ENCODE measurements at regions not wholly inside any gene's neighbourhood (a gene's known extent, or its start where the extent isn't known, plus 50 kb on each side); places are given as distances from the start of the nearest gene placed in this dataset.
"Not testable (repeated sequence)": the region's sequence is repeated elsewhere in the genome, so short reads cannot be mapped to it uniquely, and the experiment has no call there.

- no peak for DNase-seq
These were observed 56.0 kb downstream of the EN1 start for GRCh38 chr2:118791483-118791882.

DNA sequence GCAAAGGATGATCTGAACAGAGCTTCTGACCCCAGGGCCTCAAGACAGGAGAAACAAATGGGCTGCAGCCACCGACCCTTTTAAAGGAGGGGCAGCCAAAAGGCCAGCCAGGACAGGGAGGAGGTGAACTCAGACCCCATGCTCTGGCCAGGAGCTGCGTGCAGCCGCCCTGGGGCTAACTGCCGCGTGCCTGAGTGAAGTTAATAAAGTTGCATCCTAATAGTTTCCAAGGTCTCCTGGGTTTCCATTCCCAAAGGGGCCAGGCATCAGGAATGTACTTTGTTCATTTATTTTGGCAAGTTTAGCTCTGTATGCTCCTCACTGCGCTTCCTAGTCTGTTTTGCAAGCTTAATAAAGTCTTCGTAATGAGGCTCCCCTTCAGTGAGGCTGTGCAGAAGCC, 60.7 kb downstream of the EN1 start:
- DNase-seq, result no peak

DNA sequence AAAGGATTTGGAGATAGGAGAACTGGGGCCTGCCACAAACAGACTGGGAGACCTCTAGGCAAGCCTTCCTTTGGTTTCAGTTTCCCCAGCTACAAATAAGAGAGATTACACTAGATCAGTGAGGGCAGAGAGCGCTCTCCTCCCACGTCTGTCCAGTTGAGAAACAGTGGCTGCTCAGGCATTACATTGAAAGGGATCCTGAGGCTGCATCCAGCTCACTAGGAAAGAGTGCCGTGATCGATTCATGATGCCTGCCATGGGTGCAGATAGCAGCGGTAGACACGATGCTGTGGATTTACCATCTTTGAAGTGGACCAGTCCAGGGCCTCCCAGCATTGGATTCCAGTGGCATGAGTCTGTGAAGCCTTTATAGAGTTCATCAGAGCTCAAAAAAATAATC, 62.6 kb downstream of the EN1 start:
- DNase-seq, result no peak

DNA sequence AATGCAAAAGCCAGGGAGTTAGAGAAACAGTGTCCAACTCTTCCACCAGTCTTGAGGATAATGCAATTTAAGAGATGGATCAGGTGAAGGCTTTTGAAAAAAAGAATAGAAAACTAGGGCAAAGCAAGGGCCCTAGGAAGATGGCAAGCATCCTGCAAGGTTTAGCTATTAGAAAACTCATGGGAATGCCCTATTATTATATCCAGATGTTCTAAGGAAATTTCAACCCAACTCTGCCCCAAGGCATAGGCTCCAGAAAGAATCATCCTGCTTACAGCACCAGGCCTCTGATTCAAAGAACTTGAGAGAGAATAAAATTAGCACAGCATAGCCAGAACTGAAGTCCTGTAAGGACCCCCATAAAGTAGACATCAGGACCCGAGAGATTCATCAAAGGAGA, 68.1 kb downstream of the EN1 start:
- DNase-seq, result no peak

DNA sequence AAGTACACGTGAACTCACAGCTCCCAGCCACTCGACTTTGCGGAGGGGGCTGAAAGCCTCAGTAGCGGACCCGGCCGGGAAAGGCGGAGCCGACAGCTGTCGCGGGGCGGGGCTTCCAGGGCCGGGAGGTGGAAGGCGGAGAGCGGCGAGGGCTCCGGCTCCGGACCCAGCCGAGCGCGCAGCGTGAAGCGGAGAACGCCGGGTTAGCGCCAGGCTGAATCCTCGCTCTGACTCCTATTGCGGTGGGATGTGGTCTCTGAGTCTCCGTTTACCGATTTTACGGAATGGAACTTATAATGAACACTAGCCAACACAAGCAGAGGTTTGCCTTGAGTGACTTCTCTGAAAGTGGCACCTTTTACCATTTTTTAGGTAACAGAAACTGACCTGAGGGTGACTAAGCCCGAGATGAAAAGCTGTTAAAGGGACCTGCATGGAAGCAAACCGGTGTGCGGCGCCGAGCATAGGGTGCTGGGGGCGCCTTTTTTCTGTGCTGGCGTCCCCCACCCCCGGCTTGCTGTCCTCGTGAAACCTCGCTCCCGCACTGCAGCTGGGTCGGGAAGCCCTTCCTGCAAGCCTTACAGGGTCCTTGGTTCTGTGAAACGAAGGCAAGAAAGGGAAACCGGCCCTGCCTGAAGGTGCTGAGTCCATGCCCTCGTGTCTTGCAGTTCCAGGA, 72.9 kb downstream of the EN1 start:
- peak; percentile 32 for DNase-seq

DNA sequence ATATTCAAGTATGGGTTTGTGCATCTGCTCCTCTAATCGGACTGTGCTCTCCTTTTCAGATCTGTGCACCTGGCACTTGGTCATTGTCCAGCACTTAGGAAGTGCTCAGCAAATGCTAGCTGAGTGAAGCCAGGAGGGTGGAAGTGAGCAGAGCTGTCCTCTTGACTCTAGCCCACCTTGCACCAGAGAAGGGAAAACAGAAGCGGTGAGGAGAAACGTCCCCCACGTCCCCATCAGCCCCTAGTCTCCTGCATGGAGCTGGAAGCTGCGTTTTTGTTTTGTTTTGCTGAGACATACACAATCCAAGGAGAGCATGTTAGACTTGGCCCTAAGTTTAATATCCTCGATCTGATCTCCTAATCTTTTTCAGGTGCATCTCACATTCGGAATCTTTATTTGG, 73.6 kb downstream of the EN1 start:
- DNase-seq, result peak; percentile 29

DNA sequence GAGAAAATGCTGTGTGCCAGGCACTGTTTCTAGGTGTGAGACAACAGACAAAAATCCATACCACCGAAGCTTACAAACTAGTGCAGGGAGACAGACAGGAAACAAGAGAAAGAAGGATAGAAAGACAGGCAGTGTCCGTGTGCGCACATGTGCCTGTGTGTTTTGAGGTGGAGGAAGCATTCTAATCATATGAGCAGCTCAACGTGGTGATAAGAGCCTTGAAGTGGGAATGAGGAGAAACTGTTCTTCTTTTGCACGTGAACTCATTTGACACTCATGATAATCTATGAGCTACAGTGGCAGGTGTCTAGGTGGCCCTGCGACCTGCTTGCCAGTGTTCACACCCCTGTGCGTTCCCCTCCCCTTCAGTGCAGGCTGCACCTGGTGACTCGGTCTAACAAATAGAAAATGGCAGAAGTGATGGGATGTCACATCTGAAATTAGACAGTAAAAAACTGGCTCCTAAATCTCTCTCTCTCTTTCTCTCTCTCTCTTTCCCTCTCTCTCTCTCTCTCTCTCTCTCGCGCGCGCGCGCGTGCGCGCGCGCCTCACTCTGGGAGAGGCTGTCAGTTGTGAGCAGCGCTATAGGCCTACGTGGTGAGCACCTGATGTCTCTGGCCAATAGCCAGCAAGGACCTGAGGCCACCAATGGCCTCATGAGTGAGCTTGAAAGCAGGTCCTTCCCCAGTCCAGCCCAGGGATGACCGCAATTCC, 74.8 kb downstream of the EN1 start:
- DNase-seq, result peak; percentile 6

DNA sequence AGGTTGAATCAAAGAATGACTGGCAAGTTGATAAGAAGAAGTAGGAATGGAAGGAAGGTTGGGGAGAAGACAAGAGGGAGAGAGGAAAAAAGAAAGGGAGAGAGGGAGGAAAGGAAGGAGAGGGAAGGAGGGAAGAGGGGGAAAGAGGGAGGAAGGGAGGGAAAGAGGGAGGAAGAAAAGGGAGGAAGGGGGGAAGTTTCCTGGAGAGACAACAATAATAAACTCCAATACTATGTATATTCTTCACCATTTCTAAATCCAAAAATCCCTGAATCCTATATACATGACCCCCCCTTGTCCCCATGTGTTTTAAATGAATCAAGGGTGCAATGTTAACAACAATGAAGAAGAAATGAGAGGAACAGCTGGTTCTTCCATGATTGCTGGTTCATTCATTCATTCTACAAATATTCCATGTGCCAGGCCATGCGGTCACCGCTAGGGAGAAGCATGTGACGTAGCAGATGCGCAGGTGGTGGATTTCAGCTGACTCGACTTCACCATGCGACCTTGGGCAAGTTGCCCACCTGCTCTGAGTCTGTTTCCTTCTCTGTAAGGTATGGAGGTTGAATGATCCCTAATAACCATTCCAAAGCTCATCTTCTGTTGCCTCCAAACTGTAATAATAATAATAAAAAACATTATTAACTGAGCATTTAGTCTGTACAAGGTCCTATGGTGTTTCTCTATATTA, 77.6 kb downstream of the EN1 start:
- no peak for DNase-seq

DNA sequence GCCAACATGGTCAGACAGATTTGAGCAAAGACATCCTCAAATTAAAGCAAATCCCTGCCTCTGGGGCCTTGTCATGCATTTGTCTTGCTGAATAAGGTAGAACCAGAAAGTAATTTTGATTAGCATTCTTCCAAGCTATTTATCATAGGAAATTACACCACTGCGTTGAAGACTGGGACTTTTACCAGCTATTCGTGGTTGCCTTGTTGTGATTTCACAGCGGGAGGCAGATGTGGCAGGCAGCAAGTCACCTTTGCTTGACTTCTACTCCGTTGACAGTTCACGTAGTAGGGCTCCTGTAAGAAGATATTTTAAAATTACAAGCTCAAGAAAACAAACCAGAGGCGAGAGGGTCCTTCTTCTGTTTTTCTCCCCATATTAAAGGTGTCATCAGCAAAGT, 80.6 kb downstream of the EN1 start:
- no peak for DNase-seq

DNA sequence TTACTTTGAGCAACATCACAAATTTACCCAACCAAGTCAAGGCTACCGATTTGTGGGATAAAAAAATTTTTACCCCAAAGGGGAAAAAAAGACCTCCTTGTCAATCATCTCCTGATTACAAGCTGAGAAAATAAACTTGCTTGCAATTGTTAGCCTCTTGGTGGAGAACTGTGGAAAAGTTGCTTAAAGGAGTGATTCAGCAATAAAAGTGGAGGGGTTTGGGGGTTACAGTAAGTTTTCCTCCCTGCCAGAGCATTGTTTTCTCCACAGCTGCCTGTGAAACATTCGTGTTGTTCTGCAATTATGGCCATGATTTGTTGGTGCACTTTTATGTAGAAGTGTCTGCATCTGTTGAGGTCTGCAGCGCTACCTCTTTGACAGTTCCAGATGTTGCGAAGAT, 82.6 kb downstream of the EN1 start:
- no peak for DNase-seq

- no peak for DNase-seq
These were observed 83.7 kb downstream of the EN1 start for GRCh38 chr2:118763797-118764196.

DNA sequence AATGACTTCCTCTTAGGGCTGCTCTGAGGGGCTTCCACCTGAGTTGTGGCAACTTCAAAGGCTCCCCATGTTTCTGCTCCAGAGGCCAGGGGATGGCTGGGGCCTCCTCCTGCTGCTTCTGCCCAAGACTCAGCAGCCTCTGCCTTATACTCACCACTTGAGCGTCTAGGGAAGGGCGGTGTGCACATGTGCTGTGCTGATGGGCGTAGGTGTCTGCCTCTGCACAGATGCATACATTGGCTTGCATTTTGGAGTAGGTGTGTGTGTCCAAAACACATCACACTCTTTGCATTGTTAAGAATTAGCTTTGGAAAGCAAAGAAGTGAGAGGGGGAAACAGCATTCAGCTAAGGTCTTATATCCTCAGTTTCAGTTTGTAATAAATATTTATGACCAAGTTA, 85.2 kb downstream of the EN1 start:
- no peak for DNase-seq

- DNase-seq, result no peak
These were observed 85.7 kb downstream of the EN1 start for GRCh38 chr2:118761771-118762170.

DNA sequence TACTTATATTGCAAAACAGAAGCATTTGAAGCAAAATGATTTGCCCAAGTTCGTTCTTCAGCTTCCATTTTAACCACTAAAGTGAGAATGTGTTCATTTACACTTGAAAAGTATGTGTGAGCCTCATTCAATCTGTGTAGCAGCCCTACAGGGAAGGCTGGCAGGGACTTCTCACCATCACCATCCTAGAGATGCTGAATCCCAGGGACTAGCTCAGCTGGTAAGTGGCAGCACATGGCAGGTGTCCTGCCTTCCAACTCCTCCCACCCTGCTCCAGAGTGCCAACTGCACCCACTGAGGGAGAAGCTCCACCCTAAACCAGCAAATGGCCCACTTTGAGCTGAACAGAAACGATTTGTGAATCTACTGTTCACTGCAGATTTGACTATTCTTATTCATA, 91.5 kb downstream of the EN1 start:
- no peak for DNase-seq

- DNase-seq, result no peak
These were observed 92.1 kb downstream of the EN1 start for GRCh38 chr2:118755384-118755783.

- no peak for DNase-seq
These were observed 94.6 kb downstream of the EN1 start for GRCh38 chr2:118752762-118753429.

DNA sequence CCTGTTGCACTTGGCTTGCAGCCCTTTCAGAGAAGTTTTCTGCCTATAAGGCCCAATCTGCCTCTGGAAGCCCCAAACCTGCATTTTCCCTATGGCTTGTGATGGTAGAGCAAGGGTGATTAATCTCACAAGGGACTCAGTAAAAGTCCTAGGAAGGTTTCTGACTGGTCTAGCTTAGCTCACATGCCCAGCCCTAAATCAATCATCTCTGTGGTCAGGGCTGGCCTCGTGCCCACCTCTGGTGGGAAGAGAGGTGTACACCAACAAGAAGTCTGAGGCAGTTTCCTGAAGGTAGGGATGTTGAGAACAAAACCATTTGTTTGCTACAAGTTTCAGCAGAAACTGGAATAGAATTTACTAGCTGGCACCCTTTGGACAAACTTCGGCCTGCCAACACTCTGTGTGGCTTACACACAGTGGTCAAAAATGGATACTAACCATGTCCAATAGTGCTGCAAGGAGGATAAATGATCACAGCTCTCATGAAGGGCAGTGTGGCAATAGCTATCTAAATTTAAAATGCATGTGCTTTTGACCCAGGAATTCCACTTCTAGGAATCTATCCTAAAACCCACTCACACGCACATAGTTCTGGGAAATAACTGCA, 96.4 kb downstream of the EN1 start:
- no peak for DNase-seq

- DNase-seq, result no peak
These were observed 99.1 kb downstream of the EN1 start for GRCh38 chr2:118748245-118748885.

GRCh38 chr2:118747637-118748036, 99.8 kb downstream of the EN1 start:
- no peak for DNase-seq

- DNase-seq, result no peak
These were observed 100.4 kb downstream of the EN1 start for GRCh38 chr2:118747066-118747465.

DNA sequence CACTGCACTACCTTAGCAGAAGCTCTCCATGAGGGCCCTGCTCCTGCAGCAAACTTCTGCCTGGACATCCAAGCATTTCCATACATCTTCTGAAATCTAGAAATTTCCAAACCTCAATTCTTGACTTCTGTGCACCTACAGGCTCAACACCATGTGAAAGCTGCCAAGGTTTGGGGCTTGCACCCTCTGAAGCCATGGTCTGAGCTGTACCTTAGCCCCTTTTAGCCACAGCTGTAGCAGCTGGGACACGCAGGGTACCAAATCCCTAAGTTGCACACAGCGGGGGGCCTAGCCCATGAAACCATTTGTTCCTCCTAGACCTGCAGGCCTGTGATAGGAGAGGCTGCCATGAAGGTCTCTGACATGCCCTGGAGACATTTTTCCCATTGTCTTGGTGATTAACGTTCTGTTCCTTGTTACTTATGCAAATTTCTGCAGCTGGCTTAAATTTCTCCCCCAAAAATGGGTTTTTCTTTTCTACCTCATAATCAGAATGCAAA, 102.7 kb downstream of the EN1 start:
- not testable (repeated sequence) for DNase-seq

GRCh38 chr2:118738524-118739308, 108.7 kb downstream of the EN1 start:
- DNase-seq, result peak; percentile 36
